ENCODE measurements at regions not wholly inside any gene's neighbourhood (a gene's known extent, or its start where the extent isn't known, plus 50 kb on each side); places are given as distances from the start of the nearest gene placed in this dataset.

GRCh38 chr3:173258697-173259096 is 117.7 kb upstream of the SPATA16 start:
- TF ChIP-seq, protein P1, sequence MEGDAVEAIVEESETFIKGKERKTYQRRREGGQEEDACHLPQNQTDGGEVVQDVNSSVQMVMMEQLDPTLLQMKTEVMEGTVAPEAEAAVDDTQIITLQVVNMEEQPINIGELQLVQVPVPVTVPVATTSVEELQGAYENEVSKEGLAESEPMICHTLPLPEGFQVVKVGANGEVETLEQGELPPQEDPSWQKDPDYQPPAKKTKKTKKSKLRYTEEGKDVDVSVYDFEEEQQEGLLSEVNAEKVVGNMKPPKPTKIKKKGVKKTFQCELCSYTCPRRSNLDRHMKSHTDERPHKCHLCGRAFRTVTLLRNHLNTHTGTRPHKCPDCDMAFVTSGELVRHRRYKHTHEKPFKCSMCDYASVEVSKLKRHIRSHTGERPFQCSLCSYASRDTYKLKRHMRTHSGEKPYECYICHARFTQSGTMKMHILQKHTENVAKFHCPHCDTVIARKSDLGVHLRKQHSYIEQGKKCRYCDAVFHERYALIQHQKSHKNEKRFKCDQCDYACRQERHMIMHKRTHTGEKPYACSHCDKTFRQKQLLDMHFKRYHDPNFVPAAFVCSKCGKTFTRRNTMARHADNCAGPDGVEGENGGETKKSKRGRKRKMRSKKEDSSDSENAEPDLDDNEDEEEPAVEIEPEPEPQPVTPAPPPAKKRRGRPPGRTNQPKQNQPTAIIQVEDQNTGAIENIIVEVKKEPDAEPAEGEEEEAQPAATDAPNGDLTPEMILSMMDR (conservative IDR thresholded peaks at IDR 0.05): no peak

GRCh38 chr3:173257797-173258196 is 116.8 kb upstream of the SPATA16 start:
- H3K27ac ChIP-seq: no peak overlapping the region
- TF ChIP-seq, protein P1 (conservative IDR thresholded peaks at IDR 0.05): no peak

More at GRCh38 chr3:173258697-173259096, 117.7 kb upstream of the SPATA16 start:
- H3K27ac ChIP-seq: no peak overlapping the region

- no peak overlapping the region for H3K27ac ChIP-seq
- TF ChIP-seq, protein P1 (conservative IDR thresholded peaks at IDR 0.05): no peak
Measured at GRCh38 chr3:173255555-173255954, 114.5 kb upstream of the SPATA16 start.

DNA sequence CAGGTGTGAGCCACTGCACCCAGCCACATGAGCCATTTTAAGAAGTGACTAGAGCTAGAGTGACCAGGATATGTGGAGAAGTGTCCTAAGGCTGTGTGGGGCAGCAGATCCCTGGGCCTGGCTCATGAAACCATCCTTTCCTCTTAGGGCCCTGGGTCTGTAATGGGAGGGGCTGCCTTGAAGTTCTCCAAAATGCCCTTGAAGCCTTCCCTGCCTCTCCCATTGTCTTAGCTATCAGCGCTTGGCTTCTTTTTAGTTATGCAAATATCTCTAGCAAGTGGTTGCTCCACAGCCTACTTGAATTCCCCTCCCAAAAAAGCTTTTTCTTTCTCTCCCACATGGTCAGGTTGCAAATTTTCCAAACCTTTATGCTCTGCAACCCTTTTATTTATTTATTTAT is 112.4 kb upstream of the SPATA16 start:
- TF ChIP-seq, protein P1 (conservative IDR thresholded peaks at IDR 0.05): no peak
- no peak overlapping the region for H3K27ac ChIP-seq

DNA sequence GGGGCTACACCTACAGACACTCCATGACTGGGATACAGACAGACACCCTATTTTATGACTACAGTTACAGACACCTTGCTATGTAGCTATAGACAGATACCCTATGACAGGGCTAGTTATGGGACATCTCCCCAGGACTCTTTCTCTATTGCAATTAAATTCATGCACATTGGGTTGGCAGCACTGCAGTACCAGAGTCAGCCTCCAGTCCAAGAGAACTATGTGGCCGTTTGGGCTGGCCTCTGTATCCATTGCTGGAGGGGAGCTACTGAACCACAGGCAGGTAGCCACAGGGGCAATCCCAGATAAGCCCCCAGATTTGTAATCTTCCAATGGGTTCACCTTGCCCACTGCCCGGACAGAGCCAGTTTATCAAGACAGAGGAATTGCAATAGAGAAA is 108.4 kb upstream of the SPATA16 start:
- H3K27ac ChIP-seq: no peak overlapping the region
- TF ChIP-seq, protein P1 (conservative IDR thresholded peaks at IDR 0.05): no peak

DNA sequence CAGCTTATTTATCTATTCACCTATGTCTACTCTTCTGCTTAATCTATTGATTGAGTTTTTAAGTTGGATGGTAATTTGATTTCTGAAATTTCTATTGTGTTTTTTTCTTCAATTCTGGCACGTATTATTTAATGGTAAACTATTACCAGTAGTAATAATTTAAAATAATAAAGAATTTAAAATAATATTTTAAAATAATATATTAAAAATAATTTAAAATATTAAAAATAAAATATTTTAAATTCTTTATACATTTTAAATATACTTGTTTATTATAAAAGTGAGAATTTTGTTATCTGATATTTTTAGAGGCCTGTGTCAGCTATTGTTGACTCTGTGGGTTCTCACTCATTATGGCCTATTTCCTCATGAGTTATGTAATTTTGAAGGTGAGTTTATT is 100.7 kb upstream of the SPATA16 start:
- TF ChIP-seq, protein P1 (conservative IDR thresholded peaks at IDR 0.05): no peak
- no peak overlapping the region for H3K27ac ChIP-seq

DNA sequence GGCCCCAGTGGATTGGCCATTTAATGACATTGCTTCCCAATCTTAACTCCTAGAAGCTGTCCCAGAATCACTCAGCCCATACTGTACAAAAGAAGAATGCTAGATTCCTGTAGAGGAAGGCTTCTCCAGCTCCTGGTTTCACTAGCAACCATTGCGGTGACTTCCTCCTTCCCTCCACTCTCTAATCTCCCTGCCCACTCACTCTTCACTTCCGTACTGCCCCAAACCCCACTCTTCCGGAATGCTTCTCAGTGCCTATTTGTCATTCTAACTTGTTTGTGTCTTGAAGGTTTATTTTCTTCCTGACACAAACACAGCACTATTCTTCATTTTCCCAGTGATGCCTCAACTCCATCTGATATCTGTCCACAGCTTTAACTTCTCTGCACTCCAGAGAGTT is 97.1 kb upstream of the SPATA16 start:
- TF ChIP-seq, protein P1 (conservative IDR thresholded peaks at IDR 0.05): no peak

GRCh38 chr3:173225351-173225750 is 84.3 kb upstream of the SPATA16 start:
- TF ChIP-seq, protein P1 (conservative IDR thresholded peaks at IDR 0.05): no peak
- H3K27ac ChIP-seq: no peak overlapping the region

More for the DNA sequence above, 97.1 kb upstream of the SPATA16 start:
- no peak overlapping the region for H3K27ac ChIP-seq

Measured in VCaP (cell line).